ENCODE measurements at regions not wholly inside any gene's neighbourhood (a gene's known extent, or its start where the extent isn't known, plus 50 kb on each side); places are given as distances from the start of the nearest gene placed in this dataset.

GRCh38 chr6:90780778-90781177, 193.9 kb upstream of the MAP3K7 start:
- 20% methylated on average over 3 of the region's 3 CpGs for WGBS (ENCODE audit: insufficient coverage, insufficient replicate concordance, low lambda C conversion rate, missing lambda C conversion rate)
- H3K27me3 ChIP-seq (replicated peaks in 1 of 2; ENCODE audit: control insufficient read depth in 2 of 2, insufficient read depth in 2 of 2, low read length in 1 of 2): no peaks in the 10 kb centered on the region
- H3K9me3 ChIP-seq (replicated peaks; ENCODE audit: control insufficient read depth, insufficient read depth, low read length): no peaks in the 10 kb centered on the region
- ATAC-seq (no peak), FAIRE-seq (no peak), DNase-seq (ENCODE audit: low read depth, low spot score) (no peak)
- H4K20me1 ChIP-seq (ENCODE audit: control insufficient read depth, insufficient read depth): no peaks in the 10 kb centered on the region
- CTCF ChIA-PET: no interaction called here
- intact Hi-C loops (cut with micrococcal nuclease; ENCODE audit: unreplicated experiment): no loop called here
- H3K4me1 ChIP-seq (ENCODE audit: control insufficient read depth, insufficient read depth, low read length): no peaks in the 10 kb centered on the region
- RAD21 ChIA-PET (ENCODE audit: unreplicated experiment): no interaction called here
- no peak overlapping the region for H2AFZ ChIP-seq (ENCODE audit: control insufficient read depth, low read depth, low read length)
- no TSS peak for BruUV-seq (replicated peaks)
- POLR2A ChIA-PET: no interaction called here
- no peak overlapping the region for H3K27ac ChIP-seq (ENCODE audit: control insufficient read depth, insufficient read depth)
- SMC1A ChIA-PET (ENCODE audit: uncharacterized antibody, unreplicated experiment): interaction anchor here (0.7 to 1.2 kb wide), 2 partner anchors 10 to 1881 kb away, joined by 3 read pairs; no protein-coding TSS in a partner anchor
- no peak overlapping the region for H3K4me3 ChIP-seq
- H3K9ac ChIP-seq (ENCODE audit: control insufficient read depth, insufficient read depth, low read length): no peak overlapping the region
- in situ Hi-C loops (cut with MboI): no loop called here
- H3K79me2 ChIP-seq (ENCODE audit: control insufficient read depth, insufficient read depth, low read length): no peaks in the 10 kb centered on the region
- H3K4me2 ChIP-seq (ENCODE audit: control insufficient read depth, insufficient read depth): no peak overlapping the region
- H3K36me3 ChIP-seq (ENCODE audit: control insufficient read depth in 2 of 2, insufficient read depth in 2 of 2, low read length in 1 of 2): no peaks in the 10 kb centered on the region
- TF ChIP-seq SPI1 (IDR thresholded peaks at IDR 0.05; ENCODE audit: borderline replicate concordance, insufficient read depth, low read depth, low read length) (no peak), IKZF2 (IDR thresholded peaks at IDR 0.05) (no peak), SUZ12 (IDR thresholded peaks at IDR 0.05; ENCODE audit: unreplicated experiment) (no peak), GATAD2B (conservative IDR thresholded peaks at IDR 0.05; ENCODE audit: low read depth) (no peak), SMAD5 (IDR thresholded peaks at IDR 0.05; ENCODE audit: low read depth) (no peak), MTA2 (IDR thresholded peaks at IDR 0.05; ENCODE audit: low read depth) (no peak), MYB (IDR thresholded peaks at IDR 0.05; ENCODE audit: borderline replicate concordance, low read depth, low read length) (no peak), CHD4 (IDR thresholded peaks at IDR 0.05) (no peak), BRCA1 (IDR thresholded peaks at IDR 0.05; ENCODE audit: low read depth, low read length) (no peak), TBL1XR1 (IDR thresholded peaks at IDR 0.05; ENCODE audit: low read depth, low read length) (no peak), PAX5 (IDR thresholded peaks at IDR 0.05; ENCODE audit: borderline replicate concordance, low read depth, low read length) (no peak), KAT2A (conservative IDR thresholded peaks at IDR 0.05; ENCODE audit: control insufficient read depth, low read depth, low read length) (no peak), FOXM1 (IDR thresholded peaks at IDR 0.05; ENCODE audit: low read depth, low read length) (no peak), REST (IDR thresholded peaks at IDR 0.05; ENCODE audit: low read depth, low read length) (no peak)
- TF ChIP-seq, protein P1, sequence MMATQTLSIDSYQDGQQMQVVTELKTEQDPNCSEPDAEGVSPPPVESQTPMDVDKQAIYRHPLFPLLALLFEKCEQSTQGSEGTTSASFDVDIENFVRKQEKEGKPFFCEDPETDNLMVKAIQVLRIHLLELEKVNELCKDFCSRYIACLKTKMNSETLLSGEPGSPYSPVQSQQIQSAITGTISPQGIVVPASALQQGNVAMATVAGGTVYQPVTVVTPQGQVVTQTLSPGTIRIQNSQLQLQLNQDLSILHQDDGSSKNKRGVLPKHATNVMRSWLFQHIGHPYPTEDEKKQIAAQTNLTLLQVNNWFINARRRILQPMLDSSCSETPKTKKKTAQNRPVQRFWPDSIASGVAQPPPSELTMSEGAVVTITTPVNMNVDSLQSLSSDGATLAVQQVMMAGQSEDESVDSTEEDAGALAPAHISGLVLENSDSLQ (IDR thresholded peaks at IDR 0.05): no peak
- TF ChIP-seq, protein P2, sequence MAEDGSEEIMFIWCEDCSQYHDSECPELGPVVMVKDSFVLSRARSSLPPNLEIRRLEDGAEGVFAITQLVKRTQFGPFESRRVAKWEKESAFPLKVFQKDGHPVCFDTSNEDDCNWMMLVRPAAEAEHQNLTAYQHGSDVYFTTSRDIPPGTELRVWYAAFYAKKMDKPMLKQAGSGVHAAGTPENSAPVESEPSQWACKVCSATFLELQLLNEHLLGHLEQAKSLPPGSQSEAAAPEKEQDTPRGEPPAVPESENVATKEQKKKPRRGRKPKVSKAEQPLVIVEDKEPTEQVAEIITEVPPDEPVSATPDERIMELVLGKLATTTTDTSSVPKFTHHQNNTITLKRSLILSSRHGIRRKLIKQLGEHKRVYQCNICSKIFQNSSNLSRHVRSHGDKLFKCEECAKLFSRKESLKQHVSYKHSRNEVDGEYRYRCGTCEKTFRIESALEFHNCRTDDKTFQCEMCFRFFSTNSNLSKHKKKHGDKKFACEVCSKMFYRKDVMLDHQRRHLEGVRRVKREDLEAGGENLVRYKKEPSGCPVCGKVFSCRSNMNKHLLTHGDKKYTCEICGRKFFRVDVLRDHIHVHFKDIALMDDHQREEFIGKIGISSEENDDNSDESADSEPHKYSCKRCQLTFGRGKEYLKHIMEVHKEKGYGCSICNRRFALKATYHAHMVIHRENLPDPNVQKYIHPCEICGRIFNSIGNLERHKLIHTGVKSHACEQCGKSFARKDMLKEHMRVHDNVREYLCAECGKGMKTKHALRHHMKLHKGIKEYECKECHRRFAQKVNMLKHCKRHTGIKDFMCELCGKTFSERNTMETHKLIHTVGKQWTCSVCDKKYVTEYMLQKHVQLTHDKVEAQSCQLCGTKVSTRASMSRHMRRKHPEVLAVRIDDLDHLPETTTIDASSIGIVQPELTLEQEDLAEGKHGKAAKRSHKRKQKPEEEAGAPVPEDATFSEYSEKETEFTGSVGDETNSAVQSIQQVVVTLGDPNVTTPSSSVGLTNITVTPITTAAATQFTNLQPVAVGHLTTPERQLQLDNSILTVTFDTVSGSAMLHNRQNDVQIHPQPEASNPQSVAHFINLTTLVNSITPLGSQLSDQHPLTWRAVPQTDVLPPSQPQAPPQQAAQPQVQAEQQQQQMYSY (CRISPR knock-in tag; IDR thresholded peaks at IDR 0.05): no peak
- TF ChIP-seq, protein P3, sequence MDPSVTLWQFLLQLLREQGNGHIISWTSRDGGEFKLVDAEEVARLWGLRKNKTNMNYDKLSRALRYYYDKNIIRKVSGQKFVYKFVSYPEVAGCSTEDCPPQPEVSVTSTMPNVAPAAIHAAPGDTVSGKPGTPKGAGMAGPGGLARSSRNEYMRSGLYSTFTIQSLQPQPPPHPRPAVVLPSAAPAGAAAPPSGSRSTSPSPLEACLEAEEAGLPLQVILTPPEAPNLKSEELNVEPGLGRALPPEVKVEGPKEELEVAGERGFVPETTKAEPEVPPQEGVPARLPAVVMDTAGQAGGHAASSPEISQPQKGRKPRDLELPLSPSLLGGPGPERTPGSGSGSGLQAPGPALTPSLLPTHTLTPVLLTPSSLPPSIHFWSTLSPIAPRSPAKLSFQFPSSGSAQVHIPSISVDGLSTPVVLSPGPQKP (IDR thresholded peaks at IDR 0.05; ENCODE audit: low read depth, low read length): no peak

All from GM12878 (cell line).